ENCODE measurements at regions not wholly inside any gene's neighbourhood (a gene's known extent, or its start where the extent isn't known, plus 50 kb on each side); places are given as distances from the start of the nearest gene placed in this dataset.

- no peaks in the 10 kb centered on the region for H3K27me3 ChIP-seq (ENCODE audit: control insufficient read depth in 4 of 4, insufficient read depth in 4 of 4, low read length in 3 of 4)
- H3K27ac ChIP-seq (ENCODE audit: low read depth in 1 of 2, low read length in 2 of 2): no peak overlapping the region
- DNase-seq (ENCODE audit: low spot score): no peak
- TF ChIP-seq, protein P1, sequence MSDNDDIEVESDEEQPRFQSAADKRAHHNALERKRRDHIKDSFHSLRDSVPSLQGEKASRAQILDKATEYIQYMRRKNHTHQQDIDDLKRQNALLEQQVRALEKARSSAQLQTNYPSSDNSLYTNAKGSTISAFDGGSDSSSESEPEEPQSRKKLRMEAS (IDR thresholded peaks at IDR 0.05): no peak
- TF ChIP-seq RAD21 (IDR thresholded peaks at IDR 0.05) (no peak), GABPA (IDR thresholded peaks at IDR 0.05 in 1 of 2, conservative IDR thresholded peaks at IDR 0.05 in 1 of 2) (no peak), HNF4G (IDR thresholded peaks at IDR 0.05) (no peak), TAF1 (conservative IDR thresholded peaks at IDR 0.05) (no peak), SP1 (IDR thresholded peaks at IDR 0.05) (no peak), ZBTB33 (IDR thresholded peaks at IDR 0.05) (no peak), EGR1 (IDR thresholded peaks at IDR 0.05; ENCODE audit: low read depth in 2 of 2) (no peak), FOXA1 (IDR thresholded peaks at IDR 0.05) (no peak), NR2F2 (IDR thresholded peaks at IDR 0.05) (no peak), HNF4A (conservative IDR thresholded peaks at IDR 0.05) (no peak)
- TF ChIP-seq, protein P2, sequence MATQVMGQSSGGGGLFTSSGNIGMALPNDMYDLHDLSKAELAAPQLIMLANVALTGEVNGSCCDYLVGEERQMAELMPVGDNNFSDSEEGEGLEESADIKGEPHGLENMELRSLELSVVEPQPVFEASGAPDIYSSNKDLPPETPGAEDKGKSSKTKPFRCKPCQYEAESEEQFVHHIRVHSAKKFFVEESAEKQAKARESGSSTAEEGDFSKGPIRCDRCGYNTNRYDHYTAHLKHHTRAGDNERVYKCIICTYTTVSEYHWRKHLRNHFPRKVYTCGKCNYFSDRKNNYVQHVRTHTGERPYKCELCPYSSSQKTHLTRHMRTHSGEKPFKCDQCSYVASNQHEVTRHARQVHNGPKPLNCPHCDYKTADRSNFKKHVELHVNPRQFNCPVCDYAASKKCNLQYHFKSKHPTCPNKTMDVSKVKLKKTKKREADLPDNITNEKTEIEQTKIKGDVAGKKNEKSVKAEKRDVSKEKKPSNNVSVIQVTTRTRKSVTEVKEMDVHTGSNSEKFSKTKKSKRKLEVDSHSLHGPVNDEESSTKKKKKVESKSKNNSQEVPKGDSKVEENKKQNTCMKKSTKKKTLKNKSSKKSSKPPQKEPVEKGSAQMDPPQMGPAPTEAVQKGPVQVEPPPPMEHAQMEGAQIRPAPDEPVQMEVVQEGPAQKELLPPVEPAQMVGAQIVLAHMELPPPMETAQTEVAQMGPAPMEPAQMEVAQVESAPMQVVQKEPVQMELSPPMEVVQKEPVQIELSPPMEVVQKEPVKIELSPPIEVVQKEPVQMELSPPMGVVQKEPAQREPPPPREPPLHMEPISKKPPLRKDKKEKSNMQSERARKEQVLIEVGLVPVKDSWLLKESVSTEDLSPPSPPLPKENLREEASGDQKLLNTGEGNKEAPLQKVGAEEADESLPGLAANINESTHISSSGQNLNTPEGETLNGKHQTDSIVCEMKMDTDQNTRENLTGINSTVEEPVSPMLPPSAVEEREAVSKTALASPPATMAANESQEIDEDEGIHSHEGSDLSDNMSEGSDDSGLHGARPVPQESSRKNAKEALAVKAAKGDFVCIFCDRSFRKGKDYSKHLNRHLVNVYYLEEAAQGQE (IDR thresholded peaks at IDR 0.05): no peak
- TF ChIP-seq, protein P3, sequence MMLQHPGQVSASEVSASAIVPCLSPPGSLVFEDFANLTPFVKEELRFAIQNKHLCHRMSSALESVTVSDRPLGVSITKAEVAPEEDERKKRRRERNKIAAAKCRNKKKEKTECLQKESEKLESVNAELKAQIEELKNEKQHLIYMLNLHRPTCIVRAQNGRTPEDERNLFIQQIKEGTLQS (IDR thresholded peaks at IDR 0.05): no peak
- H3K36me3 ChIP-seq (ENCODE audit: control insufficient read depth in 4 of 4, insufficient read depth in 3 of 4, low read depth in 1 of 4, low read length in 3 of 4): no peaks in the 10 kb centered on the region
- WGBS: 79% methylated on average over 1 of the region's 1 CpG
- H3K9ac ChIP-seq (ENCODE audit: low read depth in 1 of 2, low read length in 2 of 2): no peak overlapping the region
- H3K4me1 ChIP-seq (ENCODE audit: control insufficient read depth in 4 of 4, insufficient read depth in 4 of 4, low read length in 3 of 4): no peaks in the 10 kb centered on the region
- H3K9me3 ChIP-seq (ENCODE audit: control insufficient read depth in 4 of 4, low read length in 3 of 4): no peaks in the 10 kb centered on the region
- H3K4me3 ChIP-seq (ENCODE audit: low read depth in 1 of 3, low read length in 3 of 3): no peak overlapping the region
These were observed 315.2 kb upstream of the PPP2R3A start for GRCh38 chr3:135650309-135650708.

- no peak overlapping the region for H3K27ac ChIP-seq (ENCODE audit: low read depth in 1 of 2, low read length in 2 of 2)
- H3K27me3 ChIP-seq (ENCODE audit: control insufficient read depth in 4 of 4, insufficient read depth in 4 of 4, low read length in 3 of 4): no peaks in the 10 kb centered on the region
- no peaks in the 10 kb centered on the region for H3K9me3 ChIP-seq (ENCODE audit: control insufficient read depth in 4 of 4, low read length in 3 of 4)
- TF ChIP-seq, protein P3 (IDR thresholded peaks at IDR 0.05): no peak
- TF ChIP-seq FOXA1 (IDR thresholded peaks at IDR 0.05): no peak
- TF ChIP-seq JUND (IDR thresholded peaks at IDR 0.05): no peak
- TF ChIP-seq, protein P1 (IDR thresholded peaks at IDR 0.05): no peak
- TF ChIP-seq FOXA2 (IDR thresholded peaks at IDR 0.05): no peak
- no peak for TF ChIP-seq HNF4G (IDR thresholded peaks at IDR 0.05)
- no peak for TF ChIP-seq TAF1 (conservative IDR thresholded peaks at IDR 0.05)
- no peaks in the 10 kb centered on the region for H3K4me1 ChIP-seq (ENCODE audit: control insufficient read depth in 4 of 4, insufficient read depth in 4 of 4, low read length in 3 of 4)
- no peaks in the 10 kb centered on the region for H3K36me3 ChIP-seq (ENCODE audit: control insufficient read depth in 4 of 4, insufficient read depth in 3 of 4, low read depth in 1 of 4, low read length in 3 of 4)
- H3K4me3 ChIP-seq (ENCODE audit: low read depth in 1 of 3, low read length in 3 of 3): no peak overlapping the region
- no peak overlapping the region for H3K9ac ChIP-seq (ENCODE audit: low read depth in 1 of 2, low read length in 2 of 2)
- WGBS: 51% methylated on average over 3 of the region's 3 CpGs
- no peak for DNase-seq (ENCODE audit: low spot score)
These were observed 313.1 kb upstream of the PPP2R3A start for GRCh38 chr3:135652388-135652787.

All from liver (tissue), 7 donors.